ENCODE measurements at regions not wholly inside any gene's neighbourhood (a gene's known extent, or its start where the extent isn't known, plus 50 kb on each side); places are given as distances from the start of the nearest gene placed in this dataset.
A peak's percentile ranks its signal among the peaks of the same experiment; 100 is the strongest.

DNA sequence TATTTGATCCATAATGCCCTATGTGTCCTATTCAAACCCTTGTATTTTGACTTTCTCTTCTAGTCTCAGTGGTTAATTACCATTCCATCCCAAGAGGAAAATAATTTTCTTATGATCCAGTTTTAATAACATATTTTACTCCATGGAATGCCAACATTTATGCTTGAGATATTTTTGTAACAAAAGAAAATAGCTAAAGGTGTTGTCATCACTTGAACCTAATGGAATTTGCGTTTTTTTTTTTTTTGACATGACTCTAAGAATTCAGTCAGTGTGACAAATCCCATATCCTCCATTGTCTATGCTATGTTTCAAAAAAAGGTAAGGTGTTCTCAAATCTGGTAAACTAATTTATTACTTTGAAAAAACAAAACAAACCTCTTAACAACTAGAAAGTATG is 324.1 kb upstream of the ADAMTS5 start:
- Histone ChIP-seq H3K27me3 (no peaks in the 10 kb centered on the region), H3K4me1 (peaks cover 8% of the 10 kb centered on the region), H3K27ac (no peak overlapping the region), H3K9me3 (no peaks in the 10 kb centered on the region), H3K4me3 (no peak overlapping the region), H3K36me3 (replicated peaks in 1 of 2; ENCODE audit: insufficient read depth in 1 of 2, low read depth in 2 of 2) (no peaks in the 10 kb centered on the region)
- 86 to 96% methylated on average over 1 of the region's 1 CpG for WGBS, 2 donors
- intact Hi-C loops (cut with DNase I) = no loop called here
- DNase-seq (no peak), ATAC-seq (no peak)
- no peak for TF ChIP-seq POLR2A (IDR thresholded peaks at IDR 0.05)
- TF ChIP-seq, protein P1, sequence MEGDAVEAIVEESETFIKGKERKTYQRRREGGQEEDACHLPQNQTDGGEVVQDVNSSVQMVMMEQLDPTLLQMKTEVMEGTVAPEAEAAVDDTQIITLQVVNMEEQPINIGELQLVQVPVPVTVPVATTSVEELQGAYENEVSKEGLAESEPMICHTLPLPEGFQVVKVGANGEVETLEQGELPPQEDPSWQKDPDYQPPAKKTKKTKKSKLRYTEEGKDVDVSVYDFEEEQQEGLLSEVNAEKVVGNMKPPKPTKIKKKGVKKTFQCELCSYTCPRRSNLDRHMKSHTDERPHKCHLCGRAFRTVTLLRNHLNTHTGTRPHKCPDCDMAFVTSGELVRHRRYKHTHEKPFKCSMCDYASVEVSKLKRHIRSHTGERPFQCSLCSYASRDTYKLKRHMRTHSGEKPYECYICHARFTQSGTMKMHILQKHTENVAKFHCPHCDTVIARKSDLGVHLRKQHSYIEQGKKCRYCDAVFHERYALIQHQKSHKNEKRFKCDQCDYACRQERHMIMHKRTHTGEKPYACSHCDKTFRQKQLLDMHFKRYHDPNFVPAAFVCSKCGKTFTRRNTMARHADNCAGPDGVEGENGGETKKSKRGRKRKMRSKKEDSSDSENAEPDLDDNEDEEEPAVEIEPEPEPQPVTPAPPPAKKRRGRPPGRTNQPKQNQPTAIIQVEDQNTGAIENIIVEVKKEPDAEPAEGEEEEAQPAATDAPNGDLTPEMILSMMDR (IDR thresholded peaks at IDR 0.05) = no peak

DNA sequence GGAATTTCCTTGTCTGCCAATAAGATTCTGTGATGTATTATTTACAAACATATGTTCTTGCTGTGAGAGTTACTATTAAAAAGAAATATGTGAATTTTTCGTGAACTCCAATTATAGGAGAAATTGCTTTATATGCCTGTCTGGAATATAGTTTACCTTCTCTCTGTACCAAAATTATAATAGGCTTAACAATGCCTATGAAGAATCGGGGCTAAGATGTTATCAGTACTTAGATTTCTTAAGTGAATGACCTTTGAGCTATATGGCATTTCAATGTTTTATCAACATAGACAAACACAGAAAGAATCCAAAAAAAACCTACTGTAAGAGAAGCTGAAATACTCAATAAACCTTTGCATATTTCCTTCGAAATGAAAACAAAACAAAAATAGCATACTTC is 323.1 kb upstream of the ADAMTS5 start:
- intact Hi-C loops (cut with DNase I) = no loop called here
- Histone ChIP-seq H3K4me1 (peaks cover 8% of the 10 kb centered on the region), H3K9me3 (no peaks in the 10 kb centered on the region), H3K4me3 (no peak overlapping the region), H3K27ac (no peak overlapping the region), H3K27me3 (no peaks in the 10 kb centered on the region), H3K36me3 (replicated peaks in 1 of 2; ENCODE audit: insufficient read depth in 1 of 2, low read depth in 2 of 2) (no peaks in the 10 kb centered on the region)
- TF ChIP-seq, protein P1 (IDR thresholded peaks at IDR 0.05) = no peak
- TF ChIP-seq POLR2A (IDR thresholded peaks at IDR 0.05) = no peak
- DNase-seq (no peak), ATAC-seq (no peak)
- WGBS, 2 donors = 38 to 39% methylated on average over 3 of the region's 3 CpGs

GRCh38 chr21:27286760-27287159 is 319.9 kb upstream of the ADAMTS5 start:
- Histone ChIP-seq H3K4me1 (peaks cover 8% of the 10 kb centered on the region), H3K4me3 (no peak overlapping the region), H3K9me3 (no peaks in the 10 kb centered on the region), H3K27ac (no peak overlapping the region), H3K36me3 (replicated peaks in 1 of 2; ENCODE audit: insufficient read depth in 1 of 2, low read depth in 2 of 2) (no peaks in the 10 kb centered on the region), H3K27me3 (no peaks in the 10 kb centered on the region)
- DNase-seq (no peak), ATAC-seq (no peak)
- intact Hi-C loops (cut with DNase I) = no loop called here
- TF ChIP-seq, protein P1 (IDR thresholded peaks at IDR 0.05) = no peak
- no peak for TF ChIP-seq POLR2A (IDR thresholded peaks at IDR 0.05)

GRCh38 chr21:27277110-27277509 is 310.2 kb upstream of the ADAMTS5 start:
- no peak overlapping the region for H3K27ac ChIP-seq
- DNase-seq = no peak
- TF ChIP-seq POLR2A (IDR thresholded peaks at IDR 0.05) = no peak
- TF ChIP-seq, protein P1 (IDR thresholded peaks at IDR 0.05) = no peak

GRCh38 chr21:27275294-27275927 is 308.5 kb upstream of the ADAMTS5 start:
- TF ChIP-seq POLR2A (IDR thresholded peaks at IDR 0.05) = no peak
- TF ChIP-seq, protein P1 (IDR thresholded peaks at IDR 0.05) = no peak
- Histone ChIP-seq H3K4me1 (peaks cover 13% of the 10 kb centered on the region), H3K9me3 (no peaks in the 10 kb centered on the region), H3K27me3 (no peaks in the 10 kb centered on the region), H3K27ac (no peak overlapping the region), H3K4me3 (no peak overlapping the region), H3K36me3 (replicated peaks in 1 of 2; ENCODE audit: insufficient read depth in 1 of 2, low read depth in 2 of 2) (no peaks in the 10 kb centered on the region)
- ATAC-seq (no peak), DNase-seq (no peak)
- intact Hi-C loops (cut with DNase I) = no loop called here
- 10% methylated on average over 1 of the region's 1 CpG for WGBS, 2 donors

More at GRCh38 chr21:27277110-27277509, 310.2 kb upstream of the ADAMTS5 start:
- intact Hi-C loops (cut with DNase I) = no loop called here
- no peaks in the 10 kb centered on the region for H3K36me3 ChIP-seq (replicated peaks in 1 of 2; ENCODE audit: insufficient read depth in 1 of 2, low read depth in 2 of 2)
- H3K4me3 ChIP-seq = no peak overlapping the region
- H3K9me3 ChIP-seq = no peaks in the 10 kb centered on the region
- ATAC-seq = peak; percentile 53
- no peaks in the 10 kb centered on the region for H3K27me3 ChIP-seq
- peaks cover 13% of the 10 kb centered on the region for H3K4me1 ChIP-seq
